ENCODE measurements at regions not wholly inside any gene's neighbourhood (a gene's known extent, or its start where the extent isn't known, plus 50 kb on each side); places are given as distances from the start of the nearest gene placed in this dataset.

DNA sequence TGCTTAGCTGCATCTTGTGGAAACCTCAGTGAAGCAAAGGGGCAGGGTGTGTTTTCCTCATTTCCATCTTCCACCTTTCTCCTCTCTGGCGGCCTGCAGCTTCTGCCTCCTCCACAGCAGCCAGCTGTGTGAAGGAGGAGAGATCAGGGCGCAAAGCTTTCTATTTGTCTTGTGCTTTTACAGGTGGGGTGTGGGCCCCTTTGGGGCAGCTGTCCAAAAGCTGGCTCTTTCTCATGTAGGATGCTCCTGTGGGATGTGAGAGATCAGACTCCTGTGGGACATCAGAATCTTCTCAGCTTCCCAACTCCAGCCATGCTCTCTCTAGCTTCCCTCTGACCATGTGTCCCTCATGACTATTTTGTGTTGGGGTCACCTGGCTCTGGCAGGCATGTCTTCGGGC, 227.1 kb downstream of the MID1 start:
- DNase-seq, result no peak

DNA sequence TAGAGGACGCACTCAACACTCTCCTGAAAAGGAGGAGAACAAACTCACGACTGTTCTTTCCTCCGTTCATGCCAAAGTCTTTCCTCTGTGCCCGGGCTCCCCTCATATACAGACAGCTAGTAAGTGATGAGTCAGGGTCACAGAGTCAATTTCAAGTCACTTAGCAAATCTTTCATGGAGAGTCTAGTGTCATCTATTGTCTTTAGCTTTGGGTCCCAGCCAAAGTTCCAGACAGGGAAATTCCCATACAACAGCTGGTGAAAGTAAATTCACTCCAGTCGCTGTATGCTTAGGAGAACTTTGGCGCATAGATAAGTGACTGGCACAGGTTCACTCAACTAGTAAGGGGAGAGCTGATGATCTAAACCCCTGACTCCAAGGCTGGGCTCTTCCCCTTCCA, 226.5 kb downstream of the MID1 start:
- DNase-seq, result no peak

DNA sequence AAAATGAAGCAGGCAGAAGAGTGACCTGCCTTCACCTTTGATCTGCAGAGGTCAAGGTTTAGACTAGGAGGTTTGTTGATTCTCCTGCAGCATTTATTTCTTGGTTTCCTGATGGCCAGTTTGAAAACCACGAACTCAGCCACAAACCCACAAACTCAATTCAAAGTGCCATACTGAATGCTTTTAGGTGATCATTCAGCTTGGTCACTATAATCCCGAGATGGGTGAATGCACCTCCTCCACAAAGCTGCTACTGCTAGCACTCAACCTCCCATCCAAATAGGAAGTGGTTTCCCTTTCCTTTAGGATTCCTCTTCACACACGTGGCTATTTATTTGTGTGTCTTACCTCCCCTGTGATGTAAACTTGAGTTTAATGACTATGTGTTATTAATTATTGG, 225.2 kb downstream of the MID1 start:
- no peak for DNase-seq

Data from T-helper 1 cell (primary cell).